ENCODE measurements at regions not wholly inside any gene's neighbourhood (a gene's known extent, or its start where the extent isn't known, plus 50 kb on each side); places are given as distances from the start of the nearest gene placed in this dataset.
"Not testable (repeated sequence)": the region's sequence is repeated elsewhere in the genome, so short reads cannot be mapped to it uniquely, and the experiment has no call there.

GRCh38 chr4:13750594-13750993 lies 123.1 kb upstream of the BOD1L1 start:
- TF ChIP-seq CTCF (IDR thresholded peaks at IDR 0.05; ENCODE audit: extremely low read depth, low read depth, low read length), result no peak
- H3K4me2 ChIP-seq (ENCODE audit: insufficient read depth, low read length), result no peak overlapping the region
- no peaks in the 10 kb centered on the region for H3K36me3 ChIP-seq (ENCODE audit: insufficient read depth, low read length)
- H2AFZ ChIP-seq (ENCODE audit: low read length), result no peak overlapping the region
- H3K27me3 ChIP-seq (ENCODE audit: insufficient read depth, low read length), result peaks cover 2% of the 10 kb centered on the region
- no peaks in the 10 kb centered on the region for H3K4me1 ChIP-seq (ENCODE audit: insufficient read depth, low read length)
- no peaks in the 10 kb centered on the region for H4K20me1 ChIP-seq (ENCODE audit: insufficient read depth, low read length)
- no peaks in the 10 kb centered on the region for H3K79me2 ChIP-seq (ENCODE audit: insufficient read depth, low read length)
- no peak overlapping the region for H3K4me3 ChIP-seq (ENCODE audit: insufficient read depth, low read length)
- DNase-seq (ENCODE audit: insufficient read length, low spot score, missing footprints), result no peak
- no peaks in the 10 kb centered on the region for H3K9me3 ChIP-seq (ENCODE audit: low read depth, low read length)
- H3K27ac ChIP-seq (ENCODE audit: low read depth, low read length), result no peak overlapping the region

- not testable (repeated sequence) for DNase-seq (ENCODE audit: insufficient read length, low spot score, missing footprints); H3K4me2 ChIP-seq (ENCODE audit: insufficient read depth, low read length); H4K20me1 ChIP-seq (ENCODE audit: insufficient read depth, low read length)
These were observed 134.1 kb upstream of the BOD1L1 start for GRCh38 chr4:13761581-13761980.

GRCh38 chr4:13762130-13762529 lies 134.6 kb upstream of the BOD1L1 start:
- Histone ChIP-seq H2AFZ (ENCODE audit: low read length) (no peak overlapping the region), H3K4me1 (ENCODE audit: insufficient read depth, low read length) (no peaks in the 10 kb centered on the region), H4K20me1 (ENCODE audit: insufficient read depth, low read length) (no peaks in the 10 kb centered on the region), H3K79me2 (ENCODE audit: insufficient read depth, low read length) (no peaks in the 10 kb centered on the region), H3K4me3 (ENCODE audit: insufficient read depth, low read length) (no peak overlapping the region), H3K27ac (ENCODE audit: low read depth, low read length) (no peak overlapping the region), H3K27me3 (ENCODE audit: insufficient read depth, low read length) (no peaks in the 10 kb centered on the region), H3K36me3 (ENCODE audit: insufficient read depth, low read length) (no peaks in the 10 kb centered on the region), H3K4me2 (ENCODE audit: insufficient read depth, low read length) (no peak overlapping the region), H3K9me3 (ENCODE audit: low read depth, low read length) (no peaks in the 10 kb centered on the region)
- TF ChIP-seq CTCF (IDR thresholded peaks at IDR 0.05; ENCODE audit: extremely low read depth, low read depth, low read length), result no peak
- peak; percentile 89 for DNase-seq (ENCODE audit: insufficient read length, low spot score, missing footprints)

More at GRCh38 chr4:13761581-13761980, 134.1 kb upstream of the BOD1L1 start:
- H2AFZ ChIP-seq (ENCODE audit: low read length); H3K4me3 ChIP-seq (ENCODE audit: insufficient read depth, low read length); H3K36me3 ChIP-seq (ENCODE audit: insufficient read depth, low read length); H3K9me3 ChIP-seq (ENCODE audit: low read depth, low read length); H3K27me3 ChIP-seq (ENCODE audit: insufficient read depth, low read length); H3K4me1 ChIP-seq (ENCODE audit: insufficient read depth, low read length); H3K27ac ChIP-seq (ENCODE audit: low read depth, low read length); H3K79me2 ChIP-seq (ENCODE audit: insufficient read depth, low read length): not testable (repeated sequence)

GRCh38 chr4:13763707-13764106 lies 136.2 kb upstream of the BOD1L1 start:
- DNase-seq (ENCODE audit: insufficient read length, low spot score, missing footprints), result no peak
- no peaks in the 10 kb centered on the region for H4K20me1 ChIP-seq (ENCODE audit: insufficient read depth, low read length)
- H3K27ac ChIP-seq (ENCODE audit: low read depth, low read length), result no peak overlapping the region
- H3K79me2 ChIP-seq (ENCODE audit: insufficient read depth, low read length), result no peaks in the 10 kb centered on the region
- H3K36me3 ChIP-seq (ENCODE audit: insufficient read depth, low read length), result no peaks in the 10 kb centered on the region
- no peaks in the 10 kb centered on the region for H3K4me1 ChIP-seq (ENCODE audit: insufficient read depth, low read length)
- H3K4me2 ChIP-seq (ENCODE audit: insufficient read depth, low read length), result no peak overlapping the region
- no peaks in the 10 kb centered on the region for H3K9me3 ChIP-seq (ENCODE audit: low read depth, low read length)
- no peak overlapping the region for H3K4me3 ChIP-seq (ENCODE audit: insufficient read depth, low read length)
- TF ChIP-seq CTCF (IDR thresholded peaks at IDR 0.05; ENCODE audit: extremely low read depth, low read depth, low read length), result no peak
- H3K27me3 ChIP-seq (ENCODE audit: insufficient read depth, low read length), result no peaks in the 10 kb centered on the region
- no peak overlapping the region for H2AFZ ChIP-seq (ENCODE audit: low read length)
